GM06990 (cell line): ENCODE measurements at regions not wholly inside any gene's neighbourhood (a gene's known extent, or its start where the extent isn't known, plus 50 kb on each side); places are given as distances from the start of the nearest gene placed in this dataset.

ENCODE experiments used
- DNase-seq: peaks from one replicate; pipeline ENCODE4 v3.0.0-alpha.2; 2011; ENCODE audit not compliant: insufficient read length; ENCODE audit errors: extremely low read depth
- H3K27me3 ChIP-seq: replicated peaks from 2 replicates; pipeline ENCODE4 v1.6.0; 2011; ENCODE audit warnings: low read length; ENCODE audit not compliant: control insufficient read depth, insufficient read depth
- H3K36me3 ChIP-seq: 2 replicates; pipeline ENCODE4 v1.5.1; 2011; ENCODE audit warnings: low read length; ENCODE audit not compliant: control insufficient read depth, insufficient read depth
- H3K4me3 ChIP-seq: replicated peaks from 2 replicates; pipeline ENCODE4 v1.5.1; 2011; ENCODE audit warnings: low read depth, mild to moderate bottlenecking, control low read depth, low read length
- CTCF ChIP-seq: IDR thresholded peaks from 2 replicates; pipeline ENCODE4 v1.5.1; 2011; ENCODE audit warnings: low read length, control low read depth, mild to moderate bottlenecking, inconsistent platforms; ENCODE audit not compliant: insufficient read depth, poor library complexity, severe bottlenecking

GRCh38 chr13:95382916-95383315 lies 81.7 kb upstream of the ABCC4 start:
- no peaks in the 10 kb centered on the region for H3K27me3 ChIP-seq
- no peak for DNase-seq
- H3K4me3 ChIP-seq = no peak overlapping the region
- H3K36me3 ChIP-seq = no peaks in the 10 kb centered on the region
- no peak for TF ChIP-seq CTCF

DNA sequence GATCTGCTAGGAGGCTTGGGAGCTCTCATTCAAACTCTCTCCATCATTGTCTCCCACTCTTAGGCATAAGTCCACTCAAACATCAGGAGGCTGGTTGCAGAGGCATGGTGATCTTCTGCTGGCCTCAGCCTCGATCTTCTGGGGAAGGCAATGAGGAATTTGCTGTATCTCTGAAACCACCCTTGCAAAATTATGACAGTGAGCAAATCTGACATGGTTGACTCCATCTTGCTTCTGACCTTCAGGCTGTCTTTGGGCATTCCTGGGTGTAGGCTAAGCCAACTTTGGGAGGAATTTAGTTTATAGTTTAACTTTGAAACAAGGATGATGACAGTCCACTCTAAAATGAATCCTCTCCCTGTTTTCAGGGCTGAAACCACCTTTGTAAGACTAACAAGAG lies 84.1 kb upstream of the ABCC4 start:
- H3K36me3 ChIP-seq = no peaks in the 10 kb centered on the region
- no peak for DNase-seq
- H3K27me3 ChIP-seq = no peaks in the 10 kb centered on the region
- no peak overlapping the region for H3K4me3 ChIP-seq
- TF ChIP-seq CTCF = no peak

- no peak overlapping the region for H3K4me3 ChIP-seq
- no peak for DNase-seq
- no peak for TF ChIP-seq CTCF
Observed at GRCh38 chr13:95385798-95386197, 84.5 kb upstream of the ABCC4 start.

GRCh38 chr13:95386370-95386769 lies 85.1 kb upstream of the ABCC4 start:
- no peak for TF ChIP-seq CTCF
- H3K4me3 ChIP-seq = no peak overlapping the region
- no peaks in the 10 kb centered on the region for H3K36me3 ChIP-seq
- no peaks in the 10 kb centered on the region for H3K27me3 ChIP-seq
- DNase-seq = no peak

More at GRCh38 chr13:95385798-95386197, 84.5 kb upstream of the ABCC4 start:
- no peaks in the 10 kb centered on the region for H3K27me3 ChIP-seq
- H3K36me3 ChIP-seq = no peaks in the 10 kb centered on the region

DNA sequence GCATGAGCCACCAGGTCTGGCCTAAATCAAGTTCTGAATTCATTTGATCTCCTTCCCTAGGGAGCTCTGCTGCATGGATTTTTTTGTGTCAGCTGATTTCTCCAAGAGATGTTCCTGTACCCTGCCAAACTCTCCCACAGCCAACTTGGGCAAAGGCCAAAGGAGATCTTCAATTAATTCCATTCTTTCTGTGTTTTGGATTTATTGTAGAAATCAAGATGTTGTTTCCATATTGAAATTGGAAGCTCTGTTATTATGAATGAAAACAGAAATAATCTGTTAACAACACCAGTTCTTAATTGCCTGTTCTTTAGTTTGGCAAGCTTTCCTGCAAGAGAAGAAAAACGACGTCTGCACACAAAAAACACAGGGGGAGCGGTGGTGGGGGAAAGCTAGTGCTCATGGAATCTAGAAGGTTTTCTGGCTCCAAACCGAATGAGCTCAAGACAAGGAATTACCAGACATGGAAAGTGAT lies 86.5 kb upstream of the ABCC4 start:
- no peak for TF ChIP-seq CTCF
- no peak for DNase-seq
- no peaks in the 10 kb centered on the region for H3K27me3 ChIP-seq
- no peak overlapping the region for H3K4me3 ChIP-seq
- no peaks in the 10 kb centered on the region for H3K36me3 ChIP-seq

GRCh38 chr13:95388420-95389079 lies 87.3 kb upstream of the ABCC4 start:
- no peak for DNase-seq
- TF ChIP-seq CTCF = no peak
- Histone ChIP-seq H3K4me3 (no peak overlapping the region), H3K36me3 (no peaks in the 10 kb centered on the region), H3K27me3 (no peaks in the 10 kb centered on the region)
